ENCODE measurements at regions not wholly inside any gene's neighbourhood (a gene's known extent, or its start where the extent isn't known, plus 50 kb on each side); places are given as distances from the start of the nearest gene placed in this dataset.
"Not testable (repeated sequence)": the region's sequence is repeated elsewhere in the genome, so short reads cannot be mapped to it uniquely, and the experiment has no call there.

DNA sequence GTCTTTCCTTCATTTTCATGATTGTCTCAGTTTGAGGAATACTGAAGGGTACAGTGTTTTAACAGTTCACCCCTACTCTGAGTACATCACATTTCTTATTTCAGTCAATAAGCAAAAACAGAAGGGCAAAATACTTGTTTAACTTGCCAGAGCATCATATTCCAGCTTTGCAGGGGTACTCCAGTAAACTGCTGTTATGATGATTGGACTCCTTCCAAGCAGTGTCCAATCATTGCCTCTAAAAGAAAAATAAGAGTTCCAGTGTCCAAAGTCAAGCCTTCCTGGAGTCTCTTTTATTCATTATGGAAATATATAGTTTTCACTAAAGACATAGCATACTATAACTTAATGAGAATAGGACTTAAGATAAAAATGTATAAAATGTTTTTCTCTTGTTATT is 105.1 kb downstream of the FANCF start:
- Histone ChIP-seq H3K4me3 (no peak overlapping the region), H3K27me3 (replicated peaks; ENCODE audit: insufficient read depth) (no peaks in the 10 kb centered on the region), H3K27ac (no peak overlapping the region), H3K9me3 (no peaks in the 10 kb centered on the region), H3K36me3 (no peaks in the 10 kb centered on the region), H3K4me1 (replicated peaks) (no peaks in the 10 kb centered on the region)
- intact Hi-C loops (cut with DNase I): no loop called here
- no peak for DNase-seq (ENCODE audit: low spot score)
- no peak for TF ChIP-seq POLR2AphosphoS5 (IDR thresholded peaks at IDR 0.05)
- no peak for TF ChIP-seq POLR2A (IDR thresholded peaks at IDR 0.05)
- TF ChIP-seq, protein P1, sequence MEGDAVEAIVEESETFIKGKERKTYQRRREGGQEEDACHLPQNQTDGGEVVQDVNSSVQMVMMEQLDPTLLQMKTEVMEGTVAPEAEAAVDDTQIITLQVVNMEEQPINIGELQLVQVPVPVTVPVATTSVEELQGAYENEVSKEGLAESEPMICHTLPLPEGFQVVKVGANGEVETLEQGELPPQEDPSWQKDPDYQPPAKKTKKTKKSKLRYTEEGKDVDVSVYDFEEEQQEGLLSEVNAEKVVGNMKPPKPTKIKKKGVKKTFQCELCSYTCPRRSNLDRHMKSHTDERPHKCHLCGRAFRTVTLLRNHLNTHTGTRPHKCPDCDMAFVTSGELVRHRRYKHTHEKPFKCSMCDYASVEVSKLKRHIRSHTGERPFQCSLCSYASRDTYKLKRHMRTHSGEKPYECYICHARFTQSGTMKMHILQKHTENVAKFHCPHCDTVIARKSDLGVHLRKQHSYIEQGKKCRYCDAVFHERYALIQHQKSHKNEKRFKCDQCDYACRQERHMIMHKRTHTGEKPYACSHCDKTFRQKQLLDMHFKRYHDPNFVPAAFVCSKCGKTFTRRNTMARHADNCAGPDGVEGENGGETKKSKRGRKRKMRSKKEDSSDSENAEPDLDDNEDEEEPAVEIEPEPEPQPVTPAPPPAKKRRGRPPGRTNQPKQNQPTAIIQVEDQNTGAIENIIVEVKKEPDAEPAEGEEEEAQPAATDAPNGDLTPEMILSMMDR (IDR thresholded peaks at IDR 0.05): no peak

DNA sequence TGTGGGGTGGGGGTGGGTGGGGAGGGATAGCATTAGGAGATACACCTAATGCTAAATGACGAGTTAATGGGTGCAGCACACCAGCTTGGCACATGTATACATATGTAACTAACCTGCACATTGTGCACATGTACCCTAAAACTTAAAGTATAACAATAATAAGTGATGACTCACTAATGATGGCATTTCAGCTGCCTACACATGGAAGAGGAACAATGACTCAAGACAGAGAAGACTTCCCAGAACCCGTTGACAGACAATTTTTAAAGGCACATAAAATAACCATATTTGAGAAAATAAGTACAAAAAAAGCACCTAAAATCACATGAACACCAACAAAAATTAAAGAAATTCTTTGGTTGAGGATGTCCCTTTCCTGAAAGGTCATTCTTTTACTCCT is 107.3 kb downstream of the FANCF start:
- H3K4me3 ChIP-seq; H3K9me3 ChIP-seq; DNase-seq (ENCODE audit: low spot score); H3K27me3 ChIP-seq (replicated peaks; ENCODE audit: insufficient read depth); H3K4me1 ChIP-seq (replicated peaks); intact Hi-C loops (cut with DNase I); H3K36me3 ChIP-seq; H3K27ac ChIP-seq: not testable (repeated sequence)
- 59% methylated on average over 2 of the region's 2 CpGs for WGBS

DNA sequence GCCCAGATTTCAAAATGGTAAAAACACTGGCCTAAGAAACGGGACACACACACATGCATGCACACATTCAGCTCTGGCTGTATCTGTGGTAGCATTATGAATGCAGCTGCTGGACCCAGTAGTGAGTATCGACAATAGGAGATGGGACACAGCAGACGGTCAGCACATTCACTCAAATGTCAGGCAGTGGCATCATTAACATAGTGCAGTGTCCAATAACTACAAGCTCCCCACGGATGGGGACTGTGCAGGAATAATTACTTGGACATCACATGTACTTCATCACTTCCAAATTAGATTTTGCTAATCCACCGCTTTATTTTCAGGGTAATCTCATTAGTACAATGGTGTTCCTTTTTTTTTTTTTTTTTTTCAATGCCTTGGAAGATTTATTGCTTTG is 109.5 kb downstream of the FANCF start:
- no peaks in the 10 kb centered on the region for H3K9me3 ChIP-seq
- no peaks in the 10 kb centered on the region for H3K27me3 ChIP-seq (replicated peaks; ENCODE audit: insufficient read depth)
- intact Hi-C loops (cut with DNase I): no loop called here
- DNase-seq (ENCODE audit: low spot score): no peak
- no peaks in the 10 kb centered on the region for H3K36me3 ChIP-seq
- WGBS: 76% methylated on average over 5 of the region's 5 CpGs
- no peak overlapping the region for H3K4me3 ChIP-seq
- TF ChIP-seq POLR2AphosphoS5 (IDR thresholded peaks at IDR 0.05): no peak
- TF ChIP-seq, protein P1 (IDR thresholded peaks at IDR 0.05): no peak
- no peak for TF ChIP-seq POLR2A (IDR thresholded peaks at IDR 0.05)
- H3K4me1 ChIP-seq (replicated peaks): no peaks in the 10 kb centered on the region
- H3K27ac ChIP-seq: no peak overlapping the region

DNA sequence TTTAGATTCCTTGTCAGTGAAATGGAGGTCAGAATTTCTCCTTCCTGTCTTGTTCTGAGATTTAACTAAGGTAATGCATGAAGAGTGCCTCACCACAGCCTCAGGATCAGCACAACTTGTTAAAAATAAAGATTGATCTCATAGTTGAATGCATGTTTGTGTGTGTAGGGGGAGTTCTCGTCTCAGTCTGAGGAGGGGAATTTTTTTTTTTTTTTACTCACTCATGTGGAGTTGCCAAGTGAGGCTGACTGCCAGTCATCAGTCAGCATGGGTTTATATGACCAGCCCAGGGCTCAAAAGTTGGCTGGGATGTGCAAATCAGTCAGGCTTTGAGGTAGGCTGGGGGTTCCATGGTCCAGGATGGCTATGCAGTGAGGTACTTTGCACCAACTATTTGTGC is 113.2 kb downstream of the FANCF start:
- no peak overlapping the region for H3K4me3 ChIP-seq
- TF ChIP-seq POLR2A (IDR thresholded peaks at IDR 0.05) (no peak), POLR2AphosphoS5 (IDR thresholded peaks at IDR 0.05) (no peak)
- TF ChIP-seq, protein P1 (IDR thresholded peaks at IDR 0.05): no peak
- H3K27ac ChIP-seq: no peak overlapping the region
- no peaks in the 10 kb centered on the region for H3K4me1 ChIP-seq (replicated peaks)
- 30% methylated on average over 1 of the region's 1 CpG for WGBS
- DNase-seq (ENCODE audit: low spot score): no peak
- H3K9me3 ChIP-seq: no peaks in the 10 kb centered on the region
- intact Hi-C loops (cut with DNase I): no loop called here
- no peaks in the 10 kb centered on the region for H3K27me3 ChIP-seq (replicated peaks; ENCODE audit: insufficient read depth)
- H3K36me3 ChIP-seq: no peaks in the 10 kb centered on the region

DNA sequence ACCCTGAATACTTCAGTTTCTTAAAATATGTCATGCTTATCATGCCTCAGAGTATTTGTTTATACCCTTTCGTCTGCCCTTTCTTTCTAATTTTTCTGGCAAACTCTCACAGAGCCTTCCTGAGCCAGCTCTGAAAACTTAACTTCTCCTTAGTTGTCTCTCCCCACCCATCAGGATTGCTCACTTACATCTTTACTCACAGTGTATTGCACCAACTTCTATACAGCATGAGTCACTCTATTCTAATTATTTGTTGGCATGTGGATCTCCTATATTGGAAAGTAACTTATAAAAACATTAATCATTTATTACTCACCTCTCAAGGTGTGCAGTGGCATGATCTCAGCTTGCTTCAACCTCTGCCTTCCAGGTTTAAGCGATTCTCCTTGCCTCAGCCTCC is 114.9 kb downstream of the FANCF start:
- 63% methylated on average over 2 of the region's 2 CpGs for WGBS
- H3K27ac ChIP-seq: no peak overlapping the region
- H3K4me3 ChIP-seq: no peak overlapping the region
- H3K36me3 ChIP-seq: no peaks in the 10 kb centered on the region
- intact Hi-C loops (cut with DNase I): no loop called here
- H3K4me1 ChIP-seq (replicated peaks): no peaks in the 10 kb centered on the region
- DNase-seq (ENCODE audit: low spot score): no peak
- H3K9me3 ChIP-seq: no peaks in the 10 kb centered on the region
- no peaks in the 10 kb centered on the region for H3K27me3 ChIP-seq (replicated peaks; ENCODE audit: insufficient read depth)
- TF ChIP-seq POLR2A (IDR thresholded peaks at IDR 0.05) (no peak), POLR2AphosphoS5 (IDR thresholded peaks at IDR 0.05) (no peak)
- TF ChIP-seq, protein P1 (IDR thresholded peaks at IDR 0.05): no peak
